T-cell (primary cell): ENCODE measurements at regions not wholly inside any gene's neighbourhood (a gene's known extent, or its start where the extent isn't known, plus 50 kb on each side); places are given as distances from the start of the nearest gene placed in this dataset.
"Not testable (repeated sequence)": the region's sequence is repeated elsewhere in the genome, so short reads cannot be mapped to it uniquely, and the experiment has no call there.

Source experiments
- ATAC-seq, 4 experiments: fragments of 200-7000 bp in 3 of 4; fragments of 150-1000 bp in 1 of 4; cut with Tn5 transposase; replicated peaks in 1 of 4; 1 replicate in 3 of 4; 2 replicates in 1 of 4; pipeline ENCODE4 v1.10.0; 2021; ENCODE audit warnings: moderate library complexity in 3 of 4, mild to moderate bottlenecking in 2 of 4, moderate number of reproducible peaks in 1 of 4
- CTCF ChIA-PET, 2 donors: fragments of 300-600 bp; sonication (Branson Sonifier 250); formaldehyde crosslinking; loops; one replicate each; lab custom pipeline; 2022; ENCODE audit warnings: antibody characterized with exemption in 2 of 2; lab: Charles Lee
- POLR2A ChIA-PET, 2 donors: fragments of 300-600 bp; sonication (Branson Sonifier 250); formaldehyde crosslinking; loops; one replicate each; lab custom pipeline; 2022; ENCODE audit warnings: antibody characterized with exemption in 2 of 2; lab: Charles Lee
- DNase-seq, 35 experiments: peaks; one replicate each; pipeline versions ENCODE4 v3.0.0 to v3.0.0-alpha.2; 2013 to 2023
- H3K27ac ChIP-seq: one replicate; pipeline ENCODE4 v1.5.1; 2013; ENCODE audit warnings: low read length
- H3K27me3 ChIP-seq, 2 experiments: replicated peaks in 1 of 2; 1 replicate in 1 of 2; 2 replicates in 1 of 2; pipeline versions ENCODE4 v1.6.1 to v1.7.0; 2013; ENCODE audit warnings: low read length in 1 of 2, mixed read lengths in 1 of 2; ENCODE audit not compliant: control insufficient read depth in 2 of 2, insufficient read depth in 2 of 2; ENCODE audit errors: extremely low read depth in 1 of 2
- H3K36me3 ChIP-seq, 2 donors: 1 replicate in 1 of 2; 2 replicates in 1 of 2; pipeline versions ENCODE4 v1.6.1 to v1.7.0; 2013; ENCODE audit warnings: low read length in 1 of 2; ENCODE audit not compliant: control insufficient read depth in 2 of 2, insufficient read depth in 1 of 2; ENCODE audit errors: extremely low read depth in 1 of 2
- H3K4me1 ChIP-seq, 2 experiments: 1 replicate in 1 of 2; 2 replicates in 1 of 2; pipeline versions ENCODE4 v1.6.1 to v1.7.0; 2013; ENCODE audit warnings: low read length in 2 of 2, mixed read lengths in 1 of 2; ENCODE audit not compliant: insufficient read depth in 2 of 2, control insufficient read depth in 1 of 2; ENCODE audit errors: extremely low read depth in 1 of 2
- H3K4me3 ChIP-seq, 2 donors: 1 replicate in 1 of 2; 2 replicates in 1 of 2; pipeline versions ENCODE4 v1.5.1 to v1.7.0; 2013; ENCODE audit warnings: mild to moderate bottlenecking in 2 of 2, low read length in 1 of 2, moderate library complexity in 1 of 2; ENCODE audit not compliant: control insufficient read depth in 1 of 2; ENCODE audit errors: extremely low read depth in 1 of 2
- H3K9me3 ChIP-seq: 2 replicates; pipeline ENCODE4 v1.7.0; 2013
- H3K27ac Mint-ChIP-seq, 2 donors: one replicate each; pipeline ENCODE4 v1.8.0; 2020 to 2021; ENCODE audit warnings: mild to moderate bottlenecking in 2 of 2, mixed read lengths in 2 of 2
- H3K27me3 Mint-ChIP-seq, 2 donors: one replicate each; pipeline ENCODE4 v1.8.0; 2021 to 2022; ENCODE audit warnings: mixed read lengths in 2 of 2
- H3K36me3 Mint-ChIP-seq: one replicate; pipeline ENCODE4 v1.8.0; 2021; ENCODE audit warnings: mixed read lengths
- H3K4me1 Mint-ChIP-seq, 3 donors: one replicate each; pipeline ENCODE4 v1.8.0; 2020 to 2022; ENCODE audit warnings: mixed read lengths in 3 of 3, mild to moderate bottlenecking in 1 of 3
- H3K4me3 Mint-ChIP-seq, 3 donors: one replicate each; pipeline ENCODE4 v1.8.0; 2020 to 2022; ENCODE audit warnings: mild to moderate bottlenecking in 3 of 3, mixed read lengths in 3 of 3, moderate library complexity in 3 of 3
- H3K9me3 Mint-ChIP-seq, 3 donors: one replicate each; pipeline ENCODE4 v1.8.0; 2020 to 2022; ENCODE audit warnings: mixed read lengths in 3 of 3
- WGBS: methylation state at CpG from one replicate; pipeline ENCODE4 v1.1.5; 2013; ENCODE audit warnings: missing lambda C conversion rate; ENCODE audit not compliant: insufficient coverage; 5-methylcytosine and 5-hydroxymethylcytosine counted together

DNA sequence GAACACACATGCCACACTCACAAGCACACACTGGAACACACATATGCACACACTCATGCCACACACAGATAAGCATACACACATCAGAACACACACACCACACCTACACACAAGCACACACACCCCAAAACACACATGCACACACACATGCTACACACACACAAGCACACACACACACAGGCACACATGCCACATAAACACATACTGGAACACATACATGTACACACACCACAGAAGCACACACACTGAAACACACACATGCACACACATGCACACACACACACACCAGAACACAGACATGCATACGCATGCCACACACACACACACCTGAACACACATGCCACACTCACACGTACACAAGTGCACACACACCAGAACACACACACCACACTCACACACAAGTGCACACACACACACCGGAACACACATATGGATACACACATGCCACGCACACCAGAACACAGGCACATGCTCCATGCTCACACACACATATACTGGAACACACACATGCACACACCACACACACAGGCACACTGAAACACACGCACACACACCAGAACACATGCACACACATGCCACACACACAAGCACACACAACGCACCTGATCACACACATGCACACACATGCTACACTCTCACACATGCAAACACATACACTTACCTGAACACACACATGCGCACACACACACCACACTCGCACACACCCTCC lies 78.0 kb upstream of the IRX4 start:
- DNase-seq (no peak), ATAC-seq (no peak)
- no peaks in the 10 kb centered on the region for H3K9me3 Mint-ChIP-seq
- ChIA-PET POLR2A (no interaction called here), CTCF (no interaction called here)
- H3K4me3 ChIP-seq = no peak overlapping the region
- H3K4me1 ChIP-seq = no peaks in the 10 kb centered on the region
- H3K27me3 Mint-ChIP-seq = peaks cover 15 to 31% of the 10 kb centered on the region in 2 donors
- H3K27ac ChIP-seq = no peak overlapping the region
- H3K4me3 Mint-ChIP-seq = no peak overlapping the region
- peaks cover 0 to 36% of the 10 kb centered on the region in 2 experiments for H3K27me3 ChIP-seq
- 91% methylated on average over 7 of the region's 8 CpGs for whole genome bisulfite sequencing
- no peaks in the 10 kb centered on the region for H3K36me3 Mint-ChIP-seq
- no peak overlapping the region for H3K27ac Mint-ChIP-seq
- H3K9me3 ChIP-seq = no peaks in the 10 kb centered on the region
- H3K36me3 ChIP-seq = no peaks in the 10 kb centered on the region
- no peaks in the 10 kb centered on the region for H3K4me1 Mint-ChIP-seq

- Mint-ChIP-seq H3K4me1 (no peaks in the 10 kb centered on the region), H3K27me3 (peaks cover 15 to 31% of the 10 kb centered on the region in 2 donors), H3K4me3 (no peak overlapping the region), H3K27ac (no peak overlapping the region), H3K36me3 (no peaks in the 10 kb centered on the region), H3K9me3 (no peaks in the 10 kb centered on the region)
- H3K9me3 ChIP-seq = no peaks in the 10 kb centered on the region
- DNase-seq = no peak
- POLR2A ChIA-PET = no interaction called here
- WGBS = 85% methylated on average over 26 of the region's 27 CpGs
- no peaks in the 10 kb centered on the region for H3K36me3 ChIP-seq
- peaks cover 0 to 35% of the 10 kb centered on the region in 2 experiments for H3K27me3 ChIP-seq
- H3K27ac ChIP-seq = no peak overlapping the region
- ATAC-seq = no peak
- no peaks in the 10 kb centered on the region for H3K4me1 ChIP-seq
- no peak overlapping the region for H3K4me3 ChIP-seq
- CTCF ChIA-PET = no interaction called here
Observed at GRCh38 chr5:1959725-1960581, 77.2 kb upstream of the IRX4 start.

DNA sequence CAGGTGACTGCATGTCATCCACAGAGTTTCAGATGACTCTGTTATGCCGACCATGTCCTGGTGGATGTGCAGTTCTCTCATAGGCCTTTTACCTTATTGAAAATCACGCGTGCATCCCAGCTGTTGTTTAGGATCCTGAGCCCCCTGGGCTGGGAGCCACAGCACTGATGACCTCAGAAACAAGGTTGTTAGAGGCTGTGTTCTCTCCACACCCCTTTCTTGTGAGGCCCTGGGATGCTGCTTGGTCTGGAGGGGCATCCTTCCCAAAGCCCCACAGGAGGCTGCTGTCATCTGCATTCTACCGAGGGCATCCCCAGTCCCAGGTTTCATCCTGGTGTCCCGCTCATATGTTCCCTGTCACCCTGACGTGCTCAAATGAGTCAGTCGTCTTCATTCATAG lies 76.5 kb upstream of the IRX4 start:
- DNase-seq (no peak), ATAC-seq (no peak)
- no peak overlapping the region for H3K27ac ChIP-seq
- CTCF ChIA-PET = no interaction called here
- WGBS = 78% methylated on average over 6 of the region's 7 CpGs
- no peaks in the 10 kb centered on the region for H3K4me1 ChIP-seq
- Mint-ChIP-seq H3K4me3 (no peak overlapping the region), H3K4me1 (no peaks in the 10 kb centered on the region), H3K36me3 (no peaks in the 10 kb centered on the region), H3K27me3 (peaks cover 15 to 35% of the 10 kb centered on the region in 2 donors), H3K9me3 (no peaks in the 10 kb centered on the region), H3K27ac (no peak overlapping the region)
- H3K27me3 ChIP-seq = peaks cover 0 to 33% of the 10 kb centered on the region in 2 experiments
- no peaks in the 10 kb centered on the region for H3K9me3 ChIP-seq
- H3K36me3 ChIP-seq = no peaks in the 10 kb centered on the region
- no peak overlapping the region for H3K4me3 ChIP-seq
- POLR2A ChIA-PET = no interaction called here

DNA sequence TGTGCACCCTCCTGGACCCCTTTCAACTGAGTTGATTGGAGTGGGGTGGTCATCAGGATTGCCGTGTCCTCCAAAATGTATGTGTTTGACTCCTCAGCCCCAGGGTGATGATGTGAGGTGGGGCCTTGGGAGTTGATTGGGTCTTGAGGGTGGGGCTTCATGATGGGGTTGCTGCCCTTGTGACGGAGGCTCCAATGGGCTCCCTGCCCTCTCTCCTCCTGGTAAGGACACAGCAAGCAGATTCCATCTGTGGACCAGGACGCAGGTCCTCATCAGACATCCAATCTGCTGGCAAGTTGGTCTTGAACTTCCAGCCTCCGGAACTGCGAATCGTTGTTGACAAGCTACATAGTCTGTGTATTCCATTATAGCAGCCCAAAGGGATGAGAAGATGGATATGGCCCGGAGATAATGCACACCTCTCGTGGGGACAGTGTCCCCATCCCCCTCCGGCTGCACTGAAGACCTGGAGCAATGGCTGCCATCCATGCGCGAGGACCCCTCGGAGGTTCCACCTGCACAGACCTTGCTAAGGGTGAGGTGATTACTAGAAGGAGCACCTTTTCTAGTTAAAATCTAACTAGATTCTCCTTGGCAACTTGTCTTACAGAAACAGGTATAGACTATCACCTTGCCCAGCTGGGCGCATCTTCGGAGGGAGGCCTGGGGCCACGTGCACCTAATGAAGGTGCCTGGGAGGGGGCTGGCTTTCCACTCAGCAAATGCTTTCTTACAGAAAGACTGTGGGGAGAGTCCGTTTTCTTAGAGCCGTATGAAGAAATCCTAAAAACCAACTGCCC lies 75.7 kb upstream of the IRX4 start:
- no peak overlapping the region for H3K27ac Mint-ChIP-seq
- WGBS = 85% methylated on average over 13 of the region's 17 CpGs
- CTCF ChIA-PET = no interaction called here

DNA sequence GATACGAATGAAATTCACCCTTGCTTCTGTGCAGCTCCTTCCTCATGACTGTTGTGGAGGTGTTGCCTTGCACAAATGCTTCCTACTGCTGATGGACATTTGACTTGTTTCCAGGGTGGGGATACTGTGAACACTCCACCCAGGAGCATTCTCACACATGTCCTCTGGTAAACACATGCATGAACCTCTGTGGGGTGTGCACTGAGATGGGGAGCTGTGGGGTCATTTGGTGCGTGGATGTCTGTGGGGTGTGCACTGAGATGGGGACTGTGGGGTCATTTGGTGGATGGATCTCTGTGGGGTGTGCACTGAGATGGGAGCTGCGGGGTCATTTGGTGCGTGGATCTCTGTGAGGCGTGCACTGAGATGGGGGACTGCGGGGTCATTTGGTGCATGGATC lies 72.9 kb upstream of the IRX4 start:
- POLR2A ChIA-PET = no interaction called here
- ATAC-seq (no peak), DNase-seq (no peak)
- H3K9me3 ChIP-seq = no peaks in the 10 kb centered on the region
- no peaks in the 10 kb centered on the region for H3K36me3 ChIP-seq
- H3K4me3 Mint-ChIP-seq = no peak overlapping the region
- H3K4me1 ChIP-seq = no peaks in the 10 kb centered on the region
- no peak overlapping the region for H3K27ac Mint-ChIP-seq
- no peaks in the 10 kb centered on the region for H3K4me1 Mint-ChIP-seq
- no peaks in the 10 kb centered on the region for H3K36me3 Mint-ChIP-seq
- no peak overlapping the region for H3K27ac ChIP-seq
- 100% methylated on average over 2 of the region's 6 CpGs for WGBS
- H3K27me3 Mint-ChIP-seq = peaks cover 17 to 50% of the 10 kb centered on the region in 2 donors
- H3K27me3 ChIP-seq = peaks cover 0 to 34% of the 10 kb centered on the region in 2 experiments
- CTCF ChIA-PET = no interaction called here
- H3K9me3 Mint-ChIP-seq = no peaks in the 10 kb centered on the region
- H3K4me3 ChIP-seq = no peak overlapping the region

More for the DNA sequence above, 75.7 kb upstream of the IRX4 start:
- no peaks in the 10 kb centered on the region for H3K9me3 Mint-ChIP-seq
- no peaks in the 10 kb centered on the region for H3K36me3 ChIP-seq
- peaks cover 0 to 30% of the 10 kb centered on the region in 2 experiments for H3K27me3 ChIP-seq
- H3K4me3 ChIP-seq = no peak overlapping the region
- H3K9me3 ChIP-seq = no peaks in the 10 kb centered on the region
- H3K4me1 ChIP-seq = no peaks in the 10 kb centered on the region
- no peak for DNase-seq
- POLR2A ChIA-PET = no interaction called here
- H3K27me3 Mint-ChIP-seq = peaks cover 17 to 36% of the 10 kb centered on the region in 2 donors
- no peak overlapping the region for H3K4me3 Mint-ChIP-seq
- no peak overlapping the region for H3K27ac ChIP-seq
- no peaks in the 10 kb centered on the region for H3K4me1 Mint-ChIP-seq
- H3K36me3 Mint-ChIP-seq = no peaks in the 10 kb centered on the region
- no peak for ATAC-seq

DNA sequence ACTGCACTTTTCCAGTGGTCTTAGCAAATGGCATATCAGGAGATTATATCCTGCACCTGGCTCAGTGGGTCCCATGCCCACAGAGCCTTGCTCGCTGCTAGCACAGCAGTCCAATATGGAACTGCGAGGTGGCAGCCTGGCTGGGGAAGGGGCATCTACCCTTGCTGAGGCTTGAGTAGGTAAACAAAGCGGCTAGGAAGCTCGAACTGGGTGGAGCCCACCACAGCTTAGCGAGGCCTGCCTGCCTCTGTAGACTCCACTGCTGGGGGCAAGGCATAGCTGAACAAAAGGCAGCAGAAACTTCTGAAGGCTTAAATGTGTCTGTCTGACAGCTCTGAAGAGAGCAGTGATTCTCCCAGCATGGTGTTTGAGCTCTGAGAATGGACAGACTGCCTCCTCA lies 71.0 kb upstream of the IRX4 start:
- H3K36me3 Mint-ChIP-seq, H3K4me3 ChIP-seq, H3K4me1 Mint-ChIP-seq, CTCF ChIA-PET, H3K27ac ChIP-seq, H3K9me3 Mint-ChIP-seq, H3K4me3 Mint-ChIP-seq, H3K36me3 ChIP-seq, H3K4me1 ChIP-seq, H3K9me3 ChIP-seq, H3K27ac Mint-ChIP-seq, DNase-seq, ATAC-seq, POLR2A ChIA-PET: not testable (repeated sequence)
- 79% methylated on average over 5 of the region's 5 CpGs for WGBS
- H3K27me3 Mint-ChIP-seq = peaks cover 17 to 50% of the 10 kb centered on the region in 2 donors
- peaks cover 0 to 39% of the 10 kb centered on the region in 2 experiments for H3K27me3 ChIP-seq
